ENCODE measurements at regions not wholly inside any gene's neighbourhood (a gene's known extent, or its start where the extent isn't known, plus 50 kb on each side); places are given as distances from the start of the nearest gene placed in this dataset.

GRCh38 chr21:36589352-36589971 lies 109.5 kb upstream of the SIM2 start:
- H3K18ac ChIP-seq (ENCODE audit: insufficient read length, low read depth, low read length): no peak overlapping the region
- no CpG with 5 or more reads among the region's 10 CpGs for WGBS (ENCODE audit: extremely low coverage, insufficient read length, low lambda C conversion rate)
- Mint-ChIP-seq H3K36me3 (ENCODE audit: insufficient read depth in 1 of 3, low read depth in 3 of 3) (no peaks in the 10 kb centered on the region), H3K4me3 (no peak overlapping the region), H3K9me3 (no peaks in the 10 kb centered on the region; a peak in 1 of 5 replicates), H3K4me1 (no peaks in the 10 kb centered on the region), H3K27me3 (ENCODE audit: low read depth) (peaks cover 4% of the 10 kb centered on the region; the same call in 1 of the 2 replicates), H3K27ac (no peak overlapping the region; a peak in 1 of 7 replicates)
- no peaks in the 10 kb centered on the region for H3K9me3 ChIP-seq (ENCODE audit: control insufficient read depth, low read depth, low read length)
- H3K4me2 ChIP-seq (ENCODE audit: insufficient read depth, insufficient read length, low read length): no peak overlapping the region
- no peak overlapping the region for H3K27ac ChIP-seq (ENCODE audit: insufficient read length, low read depth, low read length)
- no peak overlapping the region for H2AK5ac ChIP-seq (ENCODE audit: insufficient read length, low read length)
- H4K8ac ChIP-seq (replicated peaks; ENCODE audit: insufficient read length, low read depth, low read length): no peak overlapping the region
- H3K4ac ChIP-seq (ENCODE audit: low read depth, low read length): no peak overlapping the region
- no peak overlapping the region for H4K5ac ChIP-seq (ENCODE audit: insufficient read length, low read depth, low read length)
- no peaks in the 10 kb centered on the region for H3K4me1 ChIP-seq (ENCODE audit: insufficient read depth, low read length)
- no peak overlapping the region for H4K91ac ChIP-seq (ENCODE audit: insufficient read length, low read depth, low read length)
- no peak overlapping the region for H2BK12ac ChIP-seq (ENCODE audit: insufficient read length, low read depth, low read length)
- no peak overlapping the region for H2AFZ ChIP-seq (ENCODE audit: low read length)
- no peak overlapping the region for H2BK120ac ChIP-seq (ENCODE audit: low read depth, low read length, poor library complexity, severe bottlenecking)
- H3K14ac ChIP-seq (ENCODE audit: insufficient read depth, low read length): no peak overlapping the region
- H3K79me1 ChIP-seq (ENCODE audit: insufficient read depth, low read depth, low read length, poor library complexity, severe bottlenecking): no peaks in the 10 kb centered on the region
- H3T11ph ChIP-seq (ENCODE audit: low read length): no peak overlapping the region
- no peak overlapping the region for H2BK15ac ChIP-seq (ENCODE audit: low read depth, low read length)
- H3K23ac ChIP-seq (ENCODE audit: insufficient read length, low read depth, low read length): no peak overlapping the region
- no peaks in the 10 kb centered on the region for H3K23me2 ChIP-seq (ENCODE audit: insufficient read length, low read depth, low read length, poor library complexity, severe bottlenecking)
- peak; percentile 74 for TF ChIP-seq CTCF (conservative IDR thresholded peaks at IDR 0.05)
- no peak overlapping the region for H2BK20ac ChIP-seq (ENCODE audit: low read depth, low read length, poor library complexity, severe bottlenecking)
- DNase-seq: peak; percentile 49
- no peak overlapping the region for H2BK5ac ChIP-seq (ENCODE audit: insufficient read length, low read length)
- no peaks in the 10 kb centered on the region for H3K79me2 ChIP-seq (ENCODE audit: insufficient read depth, low read length)
- no peak overlapping the region for H3K9ac ChIP-seq (ENCODE audit: extremely low read depth, insufficient read length, low read length)
- H3K56ac ChIP-seq (ENCODE audit: insufficient read length, low read depth, low read length): no peak overlapping the region
- H3K27me3 ChIP-seq (ENCODE audit: insufficient read depth, low read length): no peaks in the 10 kb centered on the region
- H4K20me1 ChIP-seq (ENCODE audit: control insufficient read depth, insufficient read depth, insufficient read length): no peaks in the 10 kb centered on the region
